COLO668 (cell line): ENCODE measurements at regions not wholly inside any gene's neighbourhood (a gene's known extent, or its start where the extent isn't known, plus 50 kb on each side); places are given as distances from the start of the nearest gene placed in this dataset.

Source experiments
- DNase-seq: peaks from one replicate; lab custom pipeline; 2025; ENCODE audit not compliant: unreplicated experiment; lab: John Stamatoyannopoulos, UW

- no peak for DNase-seq
Measured at GRCh38 chr5:125775896-125776295, 647.3 kb upstream of the GRAMD2B start.

- DNase-seq, result no peak
Measured at GRCh38 chr5:125776656-125777139, 646.5 kb upstream of the GRAMD2B start.

- DNase-seq, result no peak
Measured at GRCh38 chr5:125778791-125779190, 644.4 kb upstream of the GRAMD2B start.

- no peak for DNase-seq
Measured at GRCh38 chr5:125785407-125785806, 637.8 kb upstream of the GRAMD2B start.

- DNase-seq, result no peak
Measured at GRCh38 chr5:125786021-125786420, 637.2 kb upstream of the GRAMD2B start.

GRCh38 chr5:125793470-125793869 is 629.7 kb upstream of the GRAMD2B start:
- DNase-seq, result no peak

- no peak for DNase-seq
Measured at GRCh38 chr5:125794922-125795321, 628.3 kb upstream of the GRAMD2B start.

GRCh38 chr5:125798307-125798706 is 624.9 kb upstream of the GRAMD2B start:
- DNase-seq, result no peak

GRCh38 chr5:125812651-125813050 is 610.6 kb upstream of the GRAMD2B start:
- no peak for DNase-seq

GRCh38 chr5:125813221-125813974 is 609.8 kb upstream of the GRAMD2B start:
- no peak for DNase-seq

GRCh38 chr5:125814119-125814518 is 609.1 kb upstream of the GRAMD2B start:
- no peak for DNase-seq

GRCh38 chr5:125823572-125823971 is 599.6 kb upstream of the GRAMD2B start:
- DNase-seq, result no peak

GRCh38 chr5:125826214-125826613 is 597.0 kb upstream of the GRAMD2B start:
- no peak for DNase-seq

GRCh38 chr5:125829349-125829748 is 593.9 kb upstream of the GRAMD2B start:
- no peak for DNase-seq

- no peak for DNase-seq
Measured at GRCh38 chr5:125833398-125833797, 589.8 kb upstream of the GRAMD2B start.

GRCh38 chr5:125834438-125835115 is 588.6 kb upstream of the GRAMD2B start:
- no peak for DNase-seq

- no peak for DNase-seq
Measured at GRCh38 chr5:125835293-125836172, 587.7 kb upstream of the GRAMD2B start.

GRCh38 chr5:125836256-125836655 is 587.0 kb upstream of the GRAMD2B start:
- no peak for DNase-seq

- DNase-seq, result no peak
Measured at GRCh38 chr5:125837866-125838265, 585.3 kb upstream of the GRAMD2B start.

- DNase-seq, result no peak
Measured at GRCh38 chr5:125847561-125847960, 575.6 kb upstream of the GRAMD2B start.

- no peak for DNase-seq
Measured at GRCh38 chr5:125848751-125849150, 574.5 kb upstream of the GRAMD2B start.
